A549 (cell line): ENCODE measurements at regions not wholly inside any gene's neighbourhood (a gene's known extent, or its start where the extent isn't known, plus 50 kb on each side); places are given as distances from the start of the nearest gene placed in this dataset.

ENCODE experiments used
- ATAC-seq, 2 experiments: fragments of 200-7000 bp in 1 of 2; fragments of >200 bp in 1 of 2; cut with Nextera tagmentation in 1 of 2; cut with Tn5 transposase in 1 of 2; 3 replicates each; pipeline versions ENCODE4 v1.8.0 to v1.9.1; 2018 to 2020; ENCODE audit warnings: mild to moderate bottlenecking in 1 of 2, moderate library complexity in 1 of 2
- CTCF ChIA-PET: fragments of 300-600 bp; sonication (Branson Sonifier 250); formaldehyde crosslinking; extraction: SDS; loops from one replicate; lab custom pipeline; 2021; ENCODE audit warnings: antibody characterized with exemption, inconsistent platforms; lab: Yijun Ruan, JAX
- POLR2A ChIA-PET: fragments of 350-600 bp; formaldehyde crosslinking; extraction: SDS; loops from one replicate; lab custom pipeline; 2021; ENCODE audit warnings: antibody characterized with exemption, inconsistent platforms; lab: Yijun Ruan, JAX
- DNase-seq, 2 experiments: peaks; one replicate each; pipeline versions ENCODE4 v3.0.0 to v3.0.0-alpha.2; 2011 to 2016; ENCODE audit warnings: low read depth in 1 of 2, low spot score in 1 of 2
- FAIRE-seq: peaks from 2 replicates; lab custom pipeline; 2011; peaks lifted over from hg19 to GRCh38; lab: Jason Lieb, UNC
- H3K27ac ChIP-seq, 2 experiments: fragments of >200 bp; sonication (Bioruptor Twin); formaldehyde crosslinking; 3 replicates each; pipeline ENCODE4 v1.5.1; 2016 to 2017
- H3K4me1 ChIP-seq: fragments of >200 bp; sonication (Bioruptor Twin); formaldehyde crosslinking; 3 replicates; pipeline ENCODE4 v1.6.1; 2016
- H3K4me2 ChIP-seq: fragments of >200 bp; sonication (Bioruptor Twin); formaldehyde crosslinking; 3 replicates; pipeline ENCODE4 v1.6.1; 2016
- H3K4me3 ChIP-seq: fragments of >200 bp; sonication (Bioruptor Twin); formaldehyde crosslinking; 3 replicates; pipeline ENCODE4 v1.5.1; 2016
- H3K9me3 ChIP-seq: fragments of >200 bp; sonication (Bioruptor Twin); formaldehyde crosslinking; 3 replicates; pipeline ENCODE4 v1.6.1; 2016
- BHLHE40 ChIP-seq: IDR thresholded peaks from 2 replicates; pipeline ENCODE4 v1.6.1; 2012; ENCODE audit warnings: low read depth, low read length, inconsistent platforms
- CEBPB ChIP-seq, 2 experiments: fragments of >200 bp in 1 of 2; sonication (Bioruptor Twin) in 1 of 2; formaldehyde crosslinking in 1 of 2; IDR thresholded peaks; 2 replicates each; pipeline ENCODE4 v1.6.1; 2012 to 2016
- EHF ChIP-seq: fragments of 250-450 bp; sonication (Bioruptor Pico); IDR thresholded peaks from 2 replicates; pipeline ENCODE4 v1.5.0; 2020; ENCODE audit warnings: mild to moderate bottlenecking
- EHMT2 ChIP-seq: fragments of 200-600 bp; sonication (generic); IDR thresholded peaks from 2 replicates; pipeline ENCODE4 v1.6.1; 2016; ENCODE audit warnings: antibody characterized with exemption, low read depth, mild to moderate bottlenecking, moderate library complexity
- EP300 ChIP-seq, 2 experiments: fragments of >200 bp; sonication (Bioruptor Twin); formaldehyde crosslinking; IDR thresholded peaks; 2 replicates in 1 of 2; 3 replicates in 1 of 2; pipeline ENCODE4 v1.6.1; 2016 to 2017
- FOSB ChIP-seq: fragments of 250-450 bp; sonication (Bioruptor Pico); IDR thresholded peaks from 2 replicates; pipeline ENCODE4 v1.5.0; 2020; ENCODE audit warnings: mild to moderate bottlenecking, moderate library complexity
- FOSL2 ChIP-seq, 2 experiments: fragments of 450-650 bp in 1 of 2; fragments of >200 bp in 1 of 2; sonication (Bioruptor Twin) in 1 of 2; formaldehyde crosslinking; IDR thresholded peaks; 2 replicates each; pipeline versions ENCODE4 v1.5.0 to v1.6.1; 2016 to 2020; ENCODE audit warnings: mild to moderate bottlenecking in 1 of 2, moderate library complexity in 1 of 2
- GATA3 ChIP-seq: IDR thresholded peaks from 2 replicates; pipeline ENCODE4 v1.6.1; 2012; ENCODE audit warnings: borderline replicate concordance
- HEYL ChIP-seq: fragments of 250-450 bp; sonication (Bioruptor Pico); IDR thresholded peaks from 2 replicates; pipeline ENCODE4 v1.8.0; 2021; ENCODE audit warnings: mild to moderate bottlenecking, moderate library complexity
- HOXA7 ChIP-seq: fragments of 250-450 bp; sonication (Bioruptor Pico); IDR thresholded peaks from 2 replicates; pipeline ENCODE4 v1.5.0; 2020; ENCODE audit warnings: mild to moderate bottlenecking, moderate library complexity
- HOXB5 ChIP-seq: fragments of 250-450 bp; sonication (Bioruptor Pico); IDR thresholded peaks from 2 replicates; pipeline ENCODE4 v1.5.0; 2020; ENCODE audit warnings: mild to moderate bottlenecking, moderate library complexity
- JUN ChIP-seq, 2 experiments: fragments of >200 bp; sonication (Bioruptor Twin); formaldehyde crosslinking; IDR thresholded peaks; 2 replicates in 1 of 2; 3 replicates in 1 of 2; pipeline ENCODE4 v1.6.1; 2016 to 2017
- JUNB ChIP-seq: fragments of >200 bp; sonication (Bioruptor Twin); formaldehyde crosslinking; IDR thresholded peaks from 2 replicates; pipeline ENCODE4 v1.6.1; 2016
- KDM1A ChIP-seq: fragments of 200-600 bp; sonication (generic); IDR thresholded peaks from 2 replicates; pipeline ENCODE4 v1.6.1; 2016; ENCODE audit warnings: low read depth, mild to moderate bottlenecking
- RARB ChIP-seq: fragments of 250-450 bp; sonication (Bioruptor Pico); IDR thresholded peaks from 2 replicates; pipeline ENCODE4 v1.8.0; 2021; ENCODE audit warnings: mild to moderate bottlenecking, moderate library complexity
- RFX5 ChIP-seq: fragments of 450-650 bp; IDR thresholded peaks from 2 replicates; pipeline ENCODE4 v1.7.1; 2014; ENCODE audit warnings: antibody characterized with exemption, mild to moderate bottlenecking, moderate library complexity
- SMC3 ChIP-seq: fragments of >200 bp; sonication (Bioruptor Twin); formaldehyde crosslinking; IDR thresholded peaks from 3 replicates; pipeline ENCODE4 v1.6.1; 2018; ENCODE audit warnings: inconsistent platforms
- TFCP2L1 ChIP-seq: fragments of 250-450 bp; sonication (Bioruptor Pico); IDR thresholded peaks from 2 replicates; pipeline ENCODE4 v1.5.0; 2021; ENCODE audit warnings: mild to moderate bottlenecking
- ZFP36 ChIP-seq: fragments of 450-650 bp; IDR thresholded peaks from 2 replicates; pipeline ENCODE4 v1.6.1; 2014; ENCODE audit warnings: borderline replicate concordance; ENCODE audit not compliant: partially characterized antibody
- WGBS: methylation state at CpG from one replicate; pipeline ENCODE4 v1.1.6; 2017; ENCODE audit errors: missing lambda C conversion rate; 5-methylcytosine and 5-hydroxymethylcytosine counted together
- TF ChIP-seq, protein P1 (sequence below): IDR thresholded peaks from 2 replicates; pipeline ENCODE4 v1.6.1; 2012
- TF ChIP-seq, protein P2 (sequence below): fragments of >200 bp; sonication (Bioruptor Twin); formaldehyde crosslinking; IDR thresholded peaks from 3 replicates; pipeline ENCODE4 v1.6.1; 2016
- TF ChIP-seq, protein P3 (sequence below): fragments of 250-450 bp; sonication (Bioruptor Pico); IDR thresholded peaks from 2 replicates; pipeline ENCODE4 v1.5.0; 2021; ENCODE audit warnings: mild to moderate bottlenecking, moderate library complexity, borderline replicate concordance
- TF ChIP-seq, protein P4 (sequence below): fragments of 200-600 bp; sonication (generic); IDR thresholded peaks from 2 replicates; pipeline ENCODE4 v1.6.1; 2016; ENCODE audit warnings: antibody characterized with exemption, mild to moderate bottlenecking, moderate library complexity
- TF ChIP-seq, protein P5 (sequence below): fragments of 250-450 bp; sonication (Bioruptor Pico); IDR thresholded peaks from 2 replicates; pipeline ENCODE4 v1.5.0; 2020; ENCODE audit warnings: low read depth, mild to moderate bottlenecking, moderate library complexity
- TF ChIP-seq, protein P6 (sequence below): IDR thresholded peaks from 2 replicates; pipeline ENCODE4 v1.6.1; 2012; ENCODE audit warnings: low read depth, borderline replicate concordance

DNA sequence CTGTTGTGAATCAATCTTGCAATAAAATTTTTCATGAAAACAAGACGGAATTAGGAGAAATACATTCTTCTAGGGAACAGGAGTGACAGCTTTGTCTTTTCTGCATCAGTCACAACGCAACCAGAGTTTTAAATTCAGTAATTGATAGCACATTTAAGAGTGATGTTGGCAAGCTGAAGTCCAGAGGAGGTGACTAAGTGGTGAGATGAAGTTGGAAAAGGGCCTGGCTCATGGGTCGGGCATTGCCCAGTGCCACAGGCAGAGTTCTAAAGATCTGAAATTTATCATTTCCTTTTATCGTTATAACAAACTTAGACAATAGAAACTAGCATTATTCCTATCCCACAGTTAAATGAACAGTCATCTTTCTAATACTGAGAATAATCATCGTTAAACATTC is 764.6 kb upstream of the ZEB2 start:
- FAIRE-seq (no peak), ATAC-seq (no peak), DNase-seq (no peak)
- WGBS: 57% methylated on average over 5 of the region's 5 CpGs
- Histone ChIP-seq H3K4me1 (no peaks in the 10 kb centered on the region), H3K4me2 (no peak overlapping the region), H3K9me3 (no peaks in the 10 kb centered on the region), H3K4me3 (no peak overlapping the region), H3K27ac (no peak overlapping the region)
- ChIA-PET POLR2A (no interaction called here), CTCF (no interaction called here)
- TF ChIP-seq, protein P1, sequence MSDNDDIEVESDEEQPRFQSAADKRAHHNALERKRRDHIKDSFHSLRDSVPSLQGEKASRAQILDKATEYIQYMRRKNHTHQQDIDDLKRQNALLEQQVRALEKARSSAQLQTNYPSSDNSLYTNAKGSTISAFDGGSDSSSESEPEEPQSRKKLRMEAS: no peak
- TF ChIP-seq, protein P2, sequence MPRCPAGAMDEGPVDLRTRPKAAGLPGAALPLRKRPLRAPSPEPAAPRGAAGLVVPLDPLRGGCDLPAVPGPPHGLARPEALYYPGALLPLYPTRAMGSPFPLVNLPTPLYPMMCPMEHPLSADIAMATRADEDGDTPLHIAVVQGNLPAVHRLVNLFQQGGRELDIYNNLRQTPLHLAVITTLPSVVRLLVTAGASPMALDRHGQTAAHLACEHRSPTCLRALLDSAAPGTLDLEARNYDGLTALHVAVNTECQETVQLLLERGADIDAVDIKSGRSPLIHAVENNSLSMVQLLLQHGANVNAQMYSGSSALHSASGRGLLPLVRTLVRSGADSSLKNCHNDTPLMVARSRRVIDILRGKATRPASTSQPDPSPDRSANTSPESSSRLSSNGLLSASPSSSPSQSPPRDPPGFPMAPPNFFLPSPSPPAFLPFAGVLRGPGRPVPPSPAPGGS: no peak
- no peak for TF ChIP-seq FOSB (CRISPR knock-in tag)
- TF ChIP-seq SMC3: no peak
- TF ChIP-seq, protein P3, sequence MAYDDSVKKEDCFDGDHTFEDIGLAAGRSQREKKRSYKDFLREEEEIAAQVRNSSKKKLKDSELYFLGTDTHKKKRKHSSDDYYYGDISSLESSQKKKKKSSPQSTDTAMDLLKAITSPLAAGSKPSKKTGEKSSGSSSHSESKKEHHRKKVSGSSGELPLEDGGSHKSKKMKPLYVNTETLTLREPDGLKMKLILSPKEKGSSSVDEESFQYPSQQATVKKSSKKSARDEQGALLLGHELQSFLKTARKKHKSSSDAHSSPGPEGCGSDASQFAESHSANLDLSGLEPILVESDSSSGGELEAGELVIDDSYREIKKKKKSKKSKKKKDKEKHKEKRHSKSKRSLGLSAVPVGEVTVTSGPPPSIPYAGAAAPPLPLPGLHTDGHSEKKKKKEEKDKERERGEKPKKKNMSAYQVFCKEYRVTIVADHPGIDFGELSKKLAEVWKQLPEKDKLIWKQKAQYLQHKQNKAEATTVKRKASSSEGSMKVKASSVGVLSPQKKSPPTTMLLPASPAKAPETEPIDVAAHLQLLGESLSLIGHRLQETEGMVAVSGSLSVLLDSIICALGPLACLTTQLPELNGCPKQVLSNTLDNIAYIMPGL (CRISPR knock-in tag): no peak
- no peak for TF ChIP-seq HOXA7 (CRISPR knock-in tag)
- TF ChIP-seq BHLHE40: no peak

DNA sequence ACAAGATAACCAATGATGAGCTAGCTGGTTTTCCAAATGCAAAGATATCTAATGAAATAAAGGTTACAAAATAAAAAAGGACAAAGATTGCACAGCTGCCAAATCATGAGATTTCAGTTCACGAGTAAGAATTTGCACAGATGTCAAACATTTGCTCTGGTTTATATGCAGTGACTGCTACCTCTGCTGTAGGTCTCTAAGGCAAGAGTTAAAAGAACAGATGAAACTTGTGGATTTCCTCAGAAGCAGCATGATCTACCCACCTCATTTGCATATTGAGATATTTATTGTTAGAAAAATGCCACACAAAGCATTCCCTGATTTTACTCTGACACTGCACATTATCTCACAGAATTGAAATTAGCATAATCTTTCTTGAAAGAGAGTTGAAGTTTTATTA is 763.2 kb upstream of the ZEB2 start:
- no peak for ATAC-seq
- Histone ChIP-seq H3K27ac (no peak overlapping the region), H3K4me1 (no peaks in the 10 kb centered on the region), H3K4me3 (no peak overlapping the region), H3K9me3 (no peaks in the 10 kb centered on the region), H3K4me2 (no peak overlapping the region)
- DNase-seq: no peak
- FAIRE-seq: no peak
- TF ChIP-seq, protein P4, sequence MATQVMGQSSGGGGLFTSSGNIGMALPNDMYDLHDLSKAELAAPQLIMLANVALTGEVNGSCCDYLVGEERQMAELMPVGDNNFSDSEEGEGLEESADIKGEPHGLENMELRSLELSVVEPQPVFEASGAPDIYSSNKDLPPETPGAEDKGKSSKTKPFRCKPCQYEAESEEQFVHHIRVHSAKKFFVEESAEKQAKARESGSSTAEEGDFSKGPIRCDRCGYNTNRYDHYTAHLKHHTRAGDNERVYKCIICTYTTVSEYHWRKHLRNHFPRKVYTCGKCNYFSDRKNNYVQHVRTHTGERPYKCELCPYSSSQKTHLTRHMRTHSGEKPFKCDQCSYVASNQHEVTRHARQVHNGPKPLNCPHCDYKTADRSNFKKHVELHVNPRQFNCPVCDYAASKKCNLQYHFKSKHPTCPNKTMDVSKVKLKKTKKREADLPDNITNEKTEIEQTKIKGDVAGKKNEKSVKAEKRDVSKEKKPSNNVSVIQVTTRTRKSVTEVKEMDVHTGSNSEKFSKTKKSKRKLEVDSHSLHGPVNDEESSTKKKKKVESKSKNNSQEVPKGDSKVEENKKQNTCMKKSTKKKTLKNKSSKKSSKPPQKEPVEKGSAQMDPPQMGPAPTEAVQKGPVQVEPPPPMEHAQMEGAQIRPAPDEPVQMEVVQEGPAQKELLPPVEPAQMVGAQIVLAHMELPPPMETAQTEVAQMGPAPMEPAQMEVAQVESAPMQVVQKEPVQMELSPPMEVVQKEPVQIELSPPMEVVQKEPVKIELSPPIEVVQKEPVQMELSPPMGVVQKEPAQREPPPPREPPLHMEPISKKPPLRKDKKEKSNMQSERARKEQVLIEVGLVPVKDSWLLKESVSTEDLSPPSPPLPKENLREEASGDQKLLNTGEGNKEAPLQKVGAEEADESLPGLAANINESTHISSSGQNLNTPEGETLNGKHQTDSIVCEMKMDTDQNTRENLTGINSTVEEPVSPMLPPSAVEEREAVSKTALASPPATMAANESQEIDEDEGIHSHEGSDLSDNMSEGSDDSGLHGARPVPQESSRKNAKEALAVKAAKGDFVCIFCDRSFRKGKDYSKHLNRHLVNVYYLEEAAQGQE: no peak
- TF ChIP-seq ZFP36: no peak
- TF ChIP-seq, protein P5, sequence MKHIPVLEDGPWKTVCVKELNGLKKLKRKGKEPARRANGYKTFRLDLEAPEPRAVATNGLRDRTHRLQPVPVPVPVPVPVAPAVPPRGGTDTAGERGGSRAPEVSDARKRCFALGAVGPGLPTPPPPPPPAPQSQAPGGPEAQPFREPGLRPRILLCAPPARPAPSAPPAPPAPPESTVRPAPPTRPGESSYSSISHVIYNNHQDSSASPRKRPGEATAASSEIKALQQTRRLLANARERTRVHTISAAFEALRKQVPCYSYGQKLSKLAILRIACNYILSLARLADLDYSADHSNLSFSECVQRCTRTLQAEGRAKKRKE (CRISPR knock-in tag): no peak
- TF ChIP-seq RARB: no peak
- no peak for TF ChIP-seq JUN (IDR thresholded peaks at IDR 0.05)
- no peak for TF ChIP-seq EHMT2
- TF ChIP-seq TFCP2L1 (CRISPR knock-in tag): no peak
- no peak for TF ChIP-seq HEYL (CRISPR knock-in tag)
- no peak for TF ChIP-seq RFX5
- no peak for TF ChIP-seq GATA3
- TF ChIP-seq, protein P3 (CRISPR knock-in tag): no peak
- no peak for TF ChIP-seq EP300 (IDR thresholded peaks at IDR 0.05)
- TF ChIP-seq HOXB5 (CRISPR knock-in tag): no peak
- TF ChIP-seq SMC3: no peak
- TF ChIP-seq EHF (CRISPR knock-in tag): no peak
- no peak for TF ChIP-seq JUNB
- TF ChIP-seq, protein P6, sequence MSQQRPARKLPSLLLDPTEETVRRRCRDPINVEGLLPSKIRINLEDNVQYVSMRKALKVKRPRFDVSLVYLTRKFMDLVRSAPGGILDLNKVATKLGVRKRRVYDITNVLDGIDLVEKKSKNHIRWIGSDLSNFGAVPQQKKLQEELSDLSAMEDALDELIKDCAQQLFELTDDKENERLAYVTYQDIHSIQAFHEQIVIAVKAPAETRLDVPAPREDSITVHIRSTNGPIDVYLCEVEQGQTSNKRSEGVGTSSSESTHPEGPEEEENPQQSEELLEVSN: no peak
- no peak for TF ChIP-seq CEBPB (IDR thresholded peaks at IDR 0.05)
- no peak for TF ChIP-seq FOSL2 (IDR thresholded peaks at IDR 0.05)
- no peak for TF ChIP-seq FOSL2 (CRISPR knock-in tag; IDR thresholded peaks at IDR 0.05)
- TF ChIP-seq KDM1A: no peak
- ChIA-PET POLR2A (no interaction called here), CTCF (no interaction called here)
- 77% methylated on average over 1 of the region's 1 CpG for WGBS
